Activated naive CD8-positive, alpha-beta T cell treated with anti-CD3 and anti-CD28 coated beads for 36 hours (primary cell): ENCODE measurements at regions not wholly inside any gene's neighbourhood (a gene's known extent, or its start where the extent isn't known, plus 50 kb on each side); places are given as distances from the start of the nearest gene placed in this dataset.

Experiments used
- DNase-seq: peaks from one replicate; pipeline ENCODE4 v3.0.0; 2021
- H3K27ac Mint-ChIP-seq: one replicate; pipeline ENCODE4 v1.8.0; 2022; ENCODE audit warnings: mild to moderate bottlenecking, moderate library complexity, mixed read lengths
- H3K27me3 Mint-ChIP-seq: one replicate; pipeline ENCODE4 v1.8.0; 2022; ENCODE audit warnings: mild to moderate bottlenecking, mixed read lengths
- H3K36me3 Mint-ChIP-seq: one replicate; pipeline ENCODE4 v1.8.0; 2021; ENCODE audit warnings: mild to moderate bottlenecking, mixed read lengths
- H3K4me1 Mint-ChIP-seq: one replicate; pipeline ENCODE4 v1.8.0; 2021; ENCODE audit warnings: mixed read lengths
- H3K4me3 Mint-ChIP-seq: one replicate; pipeline ENCODE4 v1.8.0; 2022; ENCODE audit warnings: mild to moderate bottlenecking, moderate library complexity, mixed read lengths
- H3K9me3 Mint-ChIP-seq: one replicate; pipeline ENCODE4 v1.8.0; 2022; ENCODE audit warnings: mixed read lengths

DNA sequence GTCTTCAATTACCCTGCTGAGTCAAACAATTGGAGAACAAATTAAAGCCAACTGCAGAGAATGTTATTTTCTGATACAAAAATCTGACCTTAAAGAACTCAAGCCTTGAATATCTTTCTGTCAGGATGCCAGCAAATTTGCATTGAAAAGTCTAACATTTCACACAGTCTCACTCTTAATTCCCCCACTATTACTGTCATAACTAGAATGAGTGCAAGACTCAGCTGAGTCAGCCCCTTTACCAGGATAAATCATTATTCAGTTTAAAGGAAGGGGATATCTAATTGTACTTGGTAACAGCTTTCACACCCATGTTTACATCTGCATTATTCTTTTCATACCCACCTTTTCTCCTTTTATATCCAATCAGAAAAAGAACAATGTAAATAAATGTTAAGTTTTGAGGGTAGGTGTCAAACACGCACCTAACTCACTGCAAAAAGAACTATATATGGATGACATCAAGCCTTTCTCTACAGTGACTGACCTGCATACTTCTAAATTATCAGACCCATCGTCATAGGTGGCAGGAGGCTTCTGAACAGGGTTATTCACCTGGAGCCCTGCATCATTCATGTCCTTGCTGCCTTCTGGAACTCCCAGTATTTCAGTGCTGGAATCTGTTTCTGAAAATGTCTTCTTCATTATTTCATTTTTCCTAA is 117.4 kb downstream of the TMA16 start:
- H3K9me3 Mint-ChIP-seq: no peaks in the 10 kb centered on the region
- no peak for DNase-seq
- H3K36me3 Mint-ChIP-seq: no peaks in the 10 kb centered on the region
- peaks cover 3% of the 10 kb centered on the region for H3K27me3 Mint-ChIP-seq
- peak overlapping the region; percentile 31 for H3K27ac Mint-ChIP-seq
- H3K4me1 Mint-ChIP-seq: peaks cover 15% of the 10 kb centered on the region
- H3K4me3 Mint-ChIP-seq: no peak overlapping the region

DNA sequence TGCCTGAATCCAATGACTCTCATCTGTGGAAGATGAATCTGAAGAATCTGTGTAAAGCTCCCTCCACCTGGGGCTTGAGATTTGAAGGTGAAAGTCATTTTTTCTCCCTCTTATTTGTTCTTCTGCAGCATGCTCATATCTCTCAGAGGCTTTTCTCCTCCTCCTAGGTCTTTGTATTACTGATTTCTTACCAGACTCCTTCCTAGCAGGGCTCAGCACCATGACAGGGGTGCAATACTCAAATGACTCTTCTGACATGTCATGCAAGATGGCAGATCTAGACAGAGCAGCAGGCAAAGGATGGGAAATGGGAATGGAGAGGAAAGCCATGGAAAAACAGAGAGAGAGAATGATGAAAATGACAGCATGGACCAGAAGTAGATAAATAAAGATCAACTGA is 118.3 kb downstream of the TMA16 start:
- no peak overlapping the region for H3K27ac Mint-ChIP-seq
- H3K9me3 Mint-ChIP-seq: no peaks in the 10 kb centered on the region
- peaks cover 3% of the 10 kb centered on the region for H3K27me3 Mint-ChIP-seq
- H3K4me1 Mint-ChIP-seq: peaks cover 11% of the 10 kb centered on the region
- H3K36me3 Mint-ChIP-seq: no peaks in the 10 kb centered on the region
- no peak overlapping the region for H3K4me3 Mint-ChIP-seq
- no peak for DNase-seq

- peaks cover 8% of the 10 kb centered on the region for H3K4me1 Mint-ChIP-seq
- H3K36me3 Mint-ChIP-seq: no peaks in the 10 kb centered on the region
- DNase-seq: no peak
- H3K27me3 Mint-ChIP-seq: peaks cover 3% of the 10 kb centered on the region
- H3K27ac Mint-ChIP-seq: no peak overlapping the region
- H3K4me3 Mint-ChIP-seq: no peak overlapping the region
- no peaks in the 10 kb centered on the region for H3K9me3 Mint-ChIP-seq
Measured at GRCh38 chr4:163613383-163613782, 118.9 kb downstream of the TMA16 start.

GRCh38 chr4:163614866-163615265 is 120.4 kb downstream of the TMA16 start:
- H3K27ac Mint-ChIP-seq: no peak overlapping the region
- DNase-seq: no peak
- no peaks in the 10 kb centered on the region for H3K9me3 Mint-ChIP-seq
- H3K27me3 Mint-ChIP-seq: peaks cover 3% of the 10 kb centered on the region
- H3K4me3 Mint-ChIP-seq: no peak overlapping the region
- no peaks in the 10 kb centered on the region for H3K36me3 Mint-ChIP-seq
- no peaks in the 10 kb centered on the region for H3K4me1 Mint-ChIP-seq

GRCh38 chr4:163618845-163619244 is 124.4 kb downstream of the TMA16 start:
- no peak for DNase-seq
- Mint-ChIP-seq H3K4me3 (no peak overlapping the region), H3K4me1 (peaks cover 8% of the 10 kb centered on the region), H3K27ac (no peak overlapping the region), H3K27me3 (no peaks in the 10 kb centered on the region), H3K9me3 (no peaks in the 10 kb centered on the region), H3K36me3 (no peaks in the 10 kb centered on the region)

- no peak for DNase-seq
- H3K4me1 Mint-ChIP-seq: peaks cover 26% of the 10 kb centered on the region
- H3K9me3 Mint-ChIP-seq: no peaks in the 10 kb centered on the region
- no peaks in the 10 kb centered on the region for H3K27me3 Mint-ChIP-seq
- no peak overlapping the region for H3K27ac Mint-ChIP-seq
- H3K36me3 Mint-ChIP-seq: no peaks in the 10 kb centered on the region
- no peak overlapping the region for H3K4me3 Mint-ChIP-seq
Measured at GRCh38 chr4:163620738-163621137, 126.2 kb downstream of the TMA16 start.

DNA sequence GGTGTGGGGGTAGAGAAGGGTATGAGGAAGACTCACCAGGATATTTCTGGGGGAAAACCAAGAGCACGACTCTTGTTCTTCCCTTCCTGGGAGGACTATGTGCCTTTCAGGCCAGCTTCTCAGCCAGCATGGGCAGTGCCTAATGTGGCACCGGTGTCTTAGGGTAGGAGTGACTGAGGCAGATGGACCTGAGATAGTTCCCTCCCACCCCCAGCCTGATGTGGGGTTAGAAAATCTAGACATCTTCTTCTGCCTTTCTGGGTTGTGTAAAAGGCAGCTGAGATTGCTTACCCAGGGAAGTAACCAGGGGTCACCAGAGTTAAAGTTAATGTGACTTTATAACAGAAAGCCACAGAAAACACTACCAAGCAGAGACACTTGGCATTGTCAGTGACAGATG is 127.3 kb downstream of the TMA16 start:
- Mint-ChIP-seq H3K4me3 (no peak overlapping the region), H3K27me3 (no peaks in the 10 kb centered on the region), H3K9me3 (no peaks in the 10 kb centered on the region), H3K4me1 (peaks cover 27% of the 10 kb centered on the region), H3K27ac (no peak overlapping the region), H3K36me3 (no peaks in the 10 kb centered on the region)
- no peak for DNase-seq

DNA sequence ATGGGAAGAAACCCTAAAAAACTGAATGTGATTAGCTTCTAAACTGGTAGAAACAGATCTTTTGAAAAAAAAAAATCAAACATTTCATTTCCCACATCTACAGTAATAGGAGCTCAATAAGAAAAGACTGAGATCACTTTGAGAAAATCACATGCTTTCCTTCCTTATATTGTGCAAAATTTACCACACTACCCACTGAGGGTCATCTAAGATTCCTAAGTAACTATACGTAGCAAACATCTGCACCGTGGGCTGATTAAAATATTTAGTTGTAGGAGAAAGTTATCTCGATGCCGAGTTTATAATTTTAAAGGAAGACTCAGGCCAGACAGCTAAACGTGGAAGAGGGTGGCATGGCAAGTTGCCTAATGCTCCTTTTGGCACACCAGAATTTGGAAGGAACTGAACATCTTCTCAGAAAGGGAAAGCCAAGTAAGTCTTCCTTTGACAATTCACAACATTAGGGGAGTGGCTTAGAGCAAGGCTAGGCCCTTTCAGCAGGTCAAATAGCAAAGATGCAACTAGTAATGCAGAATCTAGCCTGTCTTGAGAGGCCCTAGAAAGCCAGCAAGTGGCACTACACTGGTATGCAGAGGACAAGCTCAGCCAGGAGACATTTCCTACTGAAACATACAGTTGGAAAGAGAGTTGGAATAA is 128.0 kb downstream of the TMA16 start:
- DNase-seq: no peak
- H3K9me3 Mint-ChIP-seq: no peaks in the 10 kb centered on the region
- H3K4me3 Mint-ChIP-seq: no peak overlapping the region
- no peaks in the 10 kb centered on the region for H3K27me3 Mint-ChIP-seq
- no peak overlapping the region for H3K27ac Mint-ChIP-seq
- peaks cover 27% of the 10 kb centered on the region for H3K4me1 Mint-ChIP-seq
- no peaks in the 10 kb centered on the region for H3K36me3 Mint-ChIP-seq

GRCh38 chr4:163623787-163624186 is 129.3 kb downstream of the TMA16 start:
- no peak overlapping the region for H3K4me3 Mint-ChIP-seq
- H3K27me3 Mint-ChIP-seq: no peaks in the 10 kb centered on the region
- no peak for DNase-seq
- H3K27ac Mint-ChIP-seq: no peak overlapping the region
- H3K36me3 Mint-ChIP-seq: no peaks in the 10 kb centered on the region
- H3K4me1 Mint-ChIP-seq: peaks cover 27% of the 10 kb centered on the region
- H3K9me3 Mint-ChIP-seq: peaks cover 5% of the 10 kb centered on the region

DNA sequence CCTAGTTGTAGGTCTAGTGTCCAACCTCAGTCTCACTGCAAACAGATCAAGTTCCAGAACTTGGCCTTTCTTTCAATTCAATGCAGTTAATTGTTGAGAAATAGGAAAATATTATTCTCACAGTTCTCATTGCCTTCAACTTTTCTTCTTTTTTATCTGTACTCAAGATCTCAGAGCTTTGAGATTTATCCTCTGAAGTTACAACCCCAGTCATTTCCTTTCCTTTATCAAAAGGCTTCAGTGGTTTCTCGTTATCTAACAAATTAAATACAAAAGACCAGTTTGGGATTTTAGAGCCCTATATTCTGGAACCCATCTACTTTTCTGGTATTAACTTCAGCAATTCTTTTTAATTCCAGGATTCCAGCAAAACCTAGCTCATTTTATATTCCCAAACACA is 130.2 kb downstream of the TMA16 start:
- Mint-ChIP-seq H3K27me3 (no peaks in the 10 kb centered on the region), H3K27ac (no peak overlapping the region), H3K4me3 (no peak overlapping the region), H3K9me3 (peaks cover 5% of the 10 kb centered on the region), H3K4me1 (peaks cover 27% of the 10 kb centered on the region), H3K36me3 (no peaks in the 10 kb centered on the region)
- no peak for DNase-seq

- no peaks in the 10 kb centered on the region for H3K4me1 Mint-ChIP-seq
- H3K36me3 Mint-ChIP-seq: no peaks in the 10 kb centered on the region
- no peak overlapping the region for H3K4me3 Mint-ChIP-seq
- H3K9me3 Mint-ChIP-seq: peaks cover 5% of the 10 kb centered on the region
- H3K27me3 Mint-ChIP-seq: no peaks in the 10 kb centered on the region
- DNase-seq: no peak
- no peak overlapping the region for H3K27ac Mint-ChIP-seq
Measured at GRCh38 chr4:163631288-163631687, 136.8 kb downstream of the TMA16 start.

DNA sequence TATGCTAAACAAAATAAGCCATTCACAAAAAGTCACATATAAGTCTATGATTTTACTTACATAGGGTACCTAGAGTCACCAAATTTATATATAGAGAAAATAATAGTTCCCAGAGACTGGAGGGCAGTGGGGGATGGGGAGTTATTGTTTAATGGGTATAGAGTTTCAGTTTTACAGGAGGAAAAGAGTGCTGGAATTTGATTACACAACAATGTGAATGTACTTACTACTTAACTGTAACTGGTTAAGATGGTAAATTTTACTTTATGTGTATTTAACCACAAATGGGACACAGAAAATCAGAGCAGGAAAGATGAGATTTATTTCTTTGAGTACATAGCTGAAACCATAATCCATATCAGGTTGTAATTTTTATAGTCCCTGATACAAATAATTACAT is 144.4 kb downstream of the TMA16 start:
- H3K27ac Mint-ChIP-seq: no peak overlapping the region
- H3K4me1 Mint-ChIP-seq: peaks cover 4% of the 10 kb centered on the region
- H3K9me3 Mint-ChIP-seq: no peaks in the 10 kb centered on the region
- H3K27me3 Mint-ChIP-seq: no peaks in the 10 kb centered on the region
- H3K4me3 Mint-ChIP-seq: no peak overlapping the region
- H3K36me3 Mint-ChIP-seq: no peaks in the 10 kb centered on the region
- no peak for DNase-seq

DNA sequence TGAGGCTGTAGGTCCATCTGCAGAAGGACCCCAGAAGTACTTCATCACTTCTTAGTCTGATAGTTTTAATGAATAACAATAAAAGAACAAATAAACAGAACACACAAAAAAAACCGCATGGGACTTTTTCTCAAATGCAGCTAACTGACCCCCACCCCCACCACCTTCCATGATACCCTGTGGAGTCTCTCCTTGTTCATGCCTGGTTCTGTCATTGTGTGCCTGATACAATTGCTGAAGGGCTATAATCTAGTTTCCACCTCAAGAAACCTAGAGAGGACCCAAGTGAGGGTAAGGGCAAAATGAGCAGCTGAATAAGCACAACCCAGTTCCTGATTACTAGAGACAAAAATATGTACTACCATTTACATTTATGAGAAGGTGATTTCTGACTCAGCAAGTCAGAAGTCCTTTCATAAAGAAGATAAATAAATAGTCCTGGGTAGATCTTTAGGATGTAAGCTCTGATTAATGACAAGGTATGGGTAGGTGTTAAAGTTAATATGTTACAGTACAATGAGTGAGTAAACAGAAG is 155.1 kb downstream of the TMA16 start:
- Mint-ChIP-seq H3K27me3 (no peaks in the 10 kb centered on the region), H3K27ac (no peak overlapping the region), H3K36me3 (peaks cover 6% of the 10 kb centered on the region), H3K4me1 (no peaks in the 10 kb centered on the region), H3K9me3 (peaks cover 10% of the 10 kb centered on the region), H3K4me3 (no peak overlapping the region)
- no peak for DNase-seq

- peaks cover 6% of the 10 kb centered on the region for H3K9me3 Mint-ChIP-seq
- H3K36me3 Mint-ChIP-seq: peaks cover 3% of the 10 kb centered on the region
- DNase-seq: no peak
- no peak overlapping the region for H3K4me3 Mint-ChIP-seq
- H3K27me3 Mint-ChIP-seq: no peaks in the 10 kb centered on the region
- no peaks in the 10 kb centered on the region for H3K4me1 Mint-ChIP-seq
- no peak overlapping the region for H3K27ac Mint-ChIP-seq
Measured at GRCh38 chr4:163651761-163652160, 157.3 kb downstream of the TMA16 start.

DNA sequence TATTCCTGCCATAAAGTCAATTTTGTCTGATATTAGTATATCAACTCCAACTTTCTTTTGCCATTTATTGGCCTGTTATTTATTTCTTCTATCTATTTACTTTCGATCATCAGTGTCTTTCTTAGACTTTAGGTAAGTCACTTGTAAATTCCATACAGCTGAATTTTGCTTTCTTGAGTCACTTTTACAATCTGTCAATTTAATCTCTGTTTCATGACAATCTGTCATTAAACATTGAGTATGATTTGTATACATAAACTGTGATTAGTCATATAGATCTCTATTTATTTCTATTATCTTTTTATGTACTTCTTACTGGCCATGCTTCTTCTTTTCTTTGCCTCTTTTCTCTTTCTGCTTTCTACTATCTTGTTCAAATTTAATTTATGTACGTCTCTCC is 160.1 kb downstream of the TMA16 start:
- no peaks in the 10 kb centered on the region for H3K4me1 Mint-ChIP-seq
- peaks cover 12% of the 10 kb centered on the region for H3K9me3 Mint-ChIP-seq
- H3K27me3 Mint-ChIP-seq: no peaks in the 10 kb centered on the region
- no peak for DNase-seq
- no peak overlapping the region for H3K27ac Mint-ChIP-seq
- H3K4me3 Mint-ChIP-seq: no peak overlapping the region
- peaks cover 3% of the 10 kb centered on the region for H3K36me3 Mint-ChIP-seq

DNA sequence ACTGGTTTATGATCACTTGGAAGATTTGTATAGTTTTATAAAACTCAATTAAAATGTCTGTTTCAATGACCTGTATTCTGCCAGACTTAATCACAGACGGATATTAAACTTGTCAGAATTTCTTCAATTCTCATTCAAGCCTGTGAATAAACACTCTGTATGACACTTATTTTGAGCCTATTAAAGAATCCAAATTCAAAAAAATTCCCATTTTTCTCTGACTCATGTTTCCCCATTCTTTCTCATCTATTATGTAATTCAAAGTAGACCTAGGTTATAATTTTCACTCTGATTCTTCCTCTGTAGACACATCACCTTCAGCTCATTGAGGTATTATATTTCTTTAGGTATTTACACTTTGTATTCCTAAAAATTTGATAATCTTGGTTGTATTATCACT is 166.1 kb downstream of the TMA16 start:
- H3K9me3 Mint-ChIP-seq: peaks cover 8% of the 10 kb centered on the region
- no peaks in the 10 kb centered on the region for H3K27me3 Mint-ChIP-seq
- no peak overlapping the region for H3K4me3 Mint-ChIP-seq
- H3K27ac Mint-ChIP-seq: no peak overlapping the region
- H3K36me3 Mint-ChIP-seq: peaks cover 3% of the 10 kb centered on the region
- peaks cover 20% of the 10 kb centered on the region for H3K4me1 Mint-ChIP-seq
- no peak for DNase-seq
